NCI-H1092 (cell line): ENCODE measurements at regions not wholly inside any gene's neighbourhood (a gene's known extent, or its start where the extent isn't known, plus 50 kb on each side); places are given as distances from the start of the nearest gene placed in this dataset.

Source experiments
- DNase-seq: peaks from one replicate; lab custom pipeline; 2025; lab: John Stamatoyannopoulos, UW

- peak; percentile 69 for DNase-seq
These were observed 266.1 kb upstream of the TMTC4 start for GRCh38 chr13:100940658-100941057.

GRCh38 chr13:100933841-100934240 is 259.2 kb upstream of the TMTC4 start:
- no peak for DNase-seq

- DNase-seq = no peak
These were observed 248.0 kb upstream of the TMTC4 start for GRCh38 chr13:100922599-100922998.

- DNase-seq = no peak
These were observed 246.5 kb upstream of the TMTC4 start for GRCh38 chr13:100921139-100921538.

- DNase-seq = no peak
These were observed 242.4 kb upstream of the TMTC4 start for GRCh38 chr13:100917011-100917410.

GRCh38 chr13:100913143-100913542 is 238.5 kb upstream of the TMTC4 start:
- DNase-seq = no peak

GRCh38 chr13:100904293-100904976 is 229.8 kb upstream of the TMTC4 start:
- DNase-seq = no peak

GRCh38 chr13:100899720-100900316 is 225.2 kb upstream of the TMTC4 start:
- DNase-seq = no peak

- DNase-seq = no peak
These were observed 223.8 kb upstream of the TMTC4 start for GRCh38 chr13:100898431-100898830.

- DNase-seq = no peak
These were observed 221.1 kb upstream of the TMTC4 start for GRCh38 chr13:100895651-100896050.

- DNase-seq = no peak
These were observed 218.4 kb upstream of the TMTC4 start for GRCh38 chr13:100892981-100893380.

GRCh38 chr13:100890645-100891044 is 216.1 kb upstream of the TMTC4 start:
- DNase-seq = no peak

GRCh38 chr13:100887729-100888151 is 213.1 kb upstream of the TMTC4 start:
- no peak for DNase-seq

- DNase-seq = no peak
These were observed 208.9 kb upstream of the TMTC4 start for GRCh38 chr13:100883453-100883852.

GRCh38 chr13:100881291-100881864 is 206.8 kb upstream of the TMTC4 start:
- DNase-seq = no peak

GRCh38 chr13:100880166-100880565 is 205.6 kb upstream of the TMTC4 start:
- DNase-seq = no peak

- no peak for DNase-seq
These were observed 204.7 kb upstream of the TMTC4 start for GRCh38 chr13:100879255-100879654.

- DNase-seq = no peak
These were observed 201.4 kb upstream of the TMTC4 start for GRCh38 chr13:100876044-100876403.

- DNase-seq = no peak
These were observed 200.9 kb upstream of the TMTC4 start for GRCh38 chr13:100875392-100876043.

GRCh38 chr13:100872761-100873160 is 198.2 kb upstream of the TMTC4 start:
- DNase-seq = no peak

GRCh38 chr13:100870898-100871297 is 196.3 kb upstream of the TMTC4 start:
- no peak for DNase-seq

GRCh38 chr13:100860866-100861265 is 186.3 kb upstream of the TMTC4 start:
- DNase-seq = no peak

- no peak for DNase-seq
These were observed 185.3 kb upstream of the TMTC4 start for GRCh38 chr13:100859861-100860260.
